Activated CD4-positive, CD25-positive, alpha-beta regulatory T cell treated with anti-CD3 and anti-CD28 coated beads, Interleukin-2, amount 50 U/mL, for 72 hours (primary cell): ENCODE measurements at regions not wholly inside any gene's neighbourhood (a gene's known extent, or its start where the extent isn't known, plus 50 kb on each side); places are given as distances from the start of the nearest gene placed in this dataset.

Source experiments
- DNase-seq: peaks from one replicate; pipeline ENCODE4 v3.0.0; 2021

DNA sequence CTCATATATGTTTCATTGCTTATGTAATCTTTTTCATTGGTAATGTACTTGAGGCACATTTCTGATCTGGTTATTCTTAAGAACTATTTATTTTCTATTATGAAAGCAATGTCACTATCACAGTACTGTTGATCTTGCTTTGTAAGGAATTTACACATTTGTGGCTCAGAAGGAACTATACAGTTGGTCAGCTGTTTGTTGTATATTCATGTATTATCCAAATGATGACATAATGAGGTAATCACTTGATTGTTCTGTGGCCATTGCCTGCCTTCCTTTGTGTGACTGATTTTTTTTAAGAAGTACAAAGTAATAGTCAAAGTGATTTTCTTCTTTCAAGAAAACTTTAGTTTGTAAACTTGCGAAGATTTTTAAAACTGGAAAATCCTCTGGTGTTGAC is 399.9 kb downstream of the TMEM161B start:
- DNase-seq = no peak

DNA sequence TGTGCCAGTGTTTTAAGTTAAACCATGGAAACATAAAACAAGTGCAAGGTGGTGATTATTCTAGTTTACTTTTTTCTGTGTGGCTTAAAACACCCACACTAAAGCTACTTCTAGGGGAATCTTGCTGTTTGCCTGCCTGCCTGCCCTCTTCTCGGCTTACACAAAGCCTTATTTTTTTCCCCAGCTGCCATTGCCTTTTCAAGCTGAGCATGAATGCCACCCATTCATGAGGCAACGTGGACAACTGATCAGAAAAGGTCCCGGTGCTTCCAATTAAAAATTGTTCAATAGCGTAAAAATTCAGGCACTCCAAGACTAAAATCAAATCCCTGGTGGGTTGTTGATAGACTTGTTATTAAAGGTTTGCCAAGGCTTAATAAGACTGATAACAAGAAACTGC is 401.4 kb downstream of the TMEM161B start:
- DNase-seq = no peak

DNA sequence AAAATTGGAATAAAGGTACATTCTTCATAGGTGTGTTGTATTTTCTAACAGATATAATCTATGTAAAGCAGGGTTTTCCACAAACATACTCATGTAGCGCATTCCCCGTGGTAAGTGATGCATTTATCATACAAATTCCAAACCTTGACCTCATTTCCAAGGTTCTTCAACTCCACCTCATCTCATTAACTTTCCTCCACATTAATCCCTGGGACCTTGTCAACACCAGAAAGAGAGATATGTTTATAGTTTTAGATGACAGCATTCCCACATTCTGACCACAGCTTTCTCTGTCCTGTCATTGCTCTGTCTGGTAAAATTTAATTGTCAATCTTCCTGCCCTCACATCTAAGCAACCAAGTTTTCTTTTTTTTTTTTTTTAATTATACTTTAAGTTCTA is 415.1 kb downstream of the TMEM161B start:
- DNase-seq = no peak

DNA sequence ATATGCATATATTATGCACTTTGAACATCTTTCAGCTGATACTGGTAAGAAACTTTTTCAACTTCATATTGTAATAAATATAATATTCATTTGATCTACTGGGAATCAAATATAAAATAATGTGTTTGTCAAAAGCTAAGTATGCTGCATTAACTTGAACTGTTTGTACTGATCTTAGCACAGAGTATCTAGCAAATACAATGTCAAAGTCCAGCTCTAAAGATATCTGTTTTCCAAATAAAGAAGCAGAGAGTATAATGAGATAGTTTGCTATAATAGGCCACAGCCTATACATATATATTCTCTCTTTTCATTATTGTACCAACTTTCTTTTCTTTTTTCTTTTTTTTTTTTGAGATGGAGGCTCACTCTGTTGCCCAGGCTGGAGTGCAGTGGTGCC is 417.0 kb downstream of the TMEM161B start:
- DNase-seq = no peak

- no peak for DNase-seq
Observed at GRCh38 chr5:87850843-87851242, 417.8 kb downstream of the TMEM161B start.

DNA sequence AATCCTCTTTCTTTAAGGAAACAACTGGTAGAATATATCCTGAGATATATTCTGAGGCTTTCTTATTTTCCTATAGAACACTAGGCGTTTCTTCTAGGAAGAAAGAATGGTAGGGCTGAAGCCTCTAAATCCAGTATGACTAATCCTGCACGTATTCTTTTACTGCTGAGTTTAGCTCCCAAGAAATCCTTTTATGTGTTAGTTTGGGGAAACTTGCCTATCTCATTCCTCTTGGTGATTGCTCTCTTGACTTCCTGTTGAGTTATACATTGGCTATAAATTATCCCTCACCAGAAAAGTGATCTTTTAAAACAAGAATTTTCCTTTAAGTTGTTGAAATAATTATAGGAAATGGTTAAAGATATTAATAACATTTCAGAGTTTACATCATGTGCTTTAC is 422.9 kb downstream of the TMEM161B start:
- no peak for DNase-seq

- DNase-seq = no peak
Observed at GRCh38 chr5:87844866-87845265, 423.8 kb downstream of the TMEM161B start.

DNA sequence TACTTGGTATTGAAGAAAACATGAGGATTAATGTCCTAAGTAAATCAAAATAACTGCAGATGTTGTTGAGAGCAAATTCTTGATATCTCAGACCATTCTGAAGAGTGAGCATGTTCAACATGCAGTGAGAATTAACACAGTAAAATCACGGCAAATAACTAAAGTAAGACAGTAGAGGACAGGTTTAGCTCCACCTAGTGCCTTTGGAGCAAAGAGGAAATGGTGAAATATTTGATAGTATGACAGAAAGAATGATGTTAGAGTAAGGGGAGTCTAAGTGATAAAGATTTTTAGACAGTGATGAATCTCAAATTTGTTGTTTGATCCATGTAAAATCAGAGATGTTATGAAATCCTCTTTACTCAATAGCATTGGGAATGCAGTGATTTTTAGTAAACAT is 424.2 kb downstream of the TMEM161B start:
- no peak for DNase-seq

- DNase-seq = no peak
Observed at GRCh38 chr5:87836696-87837095, 424.0 kb upstream of the CCNH start.

DNA sequence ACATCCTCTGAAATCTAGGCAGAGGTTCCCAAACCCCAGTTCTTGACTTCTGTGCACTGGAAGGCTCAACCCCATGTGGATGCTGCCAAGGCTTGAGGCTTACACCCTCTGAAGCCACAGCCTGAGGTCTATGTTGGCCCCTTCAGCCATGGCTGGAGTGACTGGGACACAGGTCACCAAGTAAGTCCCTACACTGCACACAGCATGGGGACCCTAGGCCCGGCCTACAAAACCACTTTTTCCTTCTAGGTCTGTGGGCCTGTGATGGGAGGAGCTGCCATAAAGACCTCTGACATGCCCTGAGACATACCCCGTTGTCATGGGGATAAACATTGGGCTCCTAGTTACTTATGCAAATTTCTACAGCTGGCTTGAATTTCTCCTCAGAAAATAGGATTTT is 418.8 kb upstream of the CCNH start:
- DNase-seq = no peak

DNA sequence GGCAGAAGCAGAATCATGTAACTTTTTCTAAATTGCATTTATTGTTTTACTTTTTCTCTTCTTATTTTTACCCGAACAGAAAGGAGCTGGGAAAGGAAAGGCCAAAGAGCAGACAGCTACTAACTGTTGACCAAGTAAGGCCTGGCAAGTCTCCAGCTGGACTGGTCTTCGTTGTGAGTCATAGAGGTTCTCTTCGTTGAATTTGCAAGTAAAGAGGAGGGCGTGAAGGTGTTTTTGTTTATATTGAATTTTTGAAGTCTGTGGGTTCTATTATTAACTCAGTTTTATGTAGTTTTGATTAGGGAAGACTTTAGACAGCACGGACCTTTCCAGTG is 416.5 kb upstream of the CCNH start:
- no peak for DNase-seq

DNA sequence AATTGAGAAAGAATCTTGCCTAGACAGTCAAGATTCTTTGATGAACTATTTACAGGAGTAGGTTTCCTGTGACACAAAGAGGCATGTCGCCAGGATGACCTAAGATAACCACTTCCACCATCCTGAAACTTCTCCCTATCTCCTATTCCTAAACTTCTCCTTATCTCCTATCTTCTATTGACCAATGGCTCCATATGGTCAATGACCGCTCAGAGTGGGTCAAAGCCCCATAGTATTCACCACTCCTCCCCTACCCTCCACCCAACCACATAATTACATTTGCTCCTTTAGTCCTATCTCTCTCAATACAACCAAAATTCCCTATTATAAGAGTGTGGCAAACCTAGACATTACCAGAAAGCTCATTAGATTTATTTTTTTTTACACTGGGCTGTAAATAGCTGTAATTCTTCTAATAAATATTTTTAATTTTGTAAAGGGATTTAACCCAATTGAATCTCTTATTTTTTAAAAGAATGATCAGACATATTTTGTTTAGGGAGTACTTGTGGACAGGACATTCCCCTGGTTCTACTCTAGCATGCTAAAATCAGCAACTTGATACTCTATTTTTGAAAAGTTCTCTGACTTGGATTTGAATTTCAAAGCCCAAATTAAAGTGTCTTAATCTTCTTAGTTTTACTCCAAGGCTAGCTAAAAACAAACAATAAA is 416.0 kb upstream of the CCNH start:
- DNase-seq = no peak

GRCh38 chr5:87827539-87827938 is 414.8 kb upstream of the CCNH start:
- no peak for DNase-seq

GRCh38 chr5:87826507-87826906 is 413.8 kb upstream of the CCNH start:
- DNase-seq = no peak

GRCh38 chr5:87825583-87825982 is 412.9 kb upstream of the CCNH start:
- no peak for DNase-seq

- DNase-seq = no peak
Observed at GRCh38 chr5:87807783-87808182, 395.1 kb upstream of the CCNH start.

DNA sequence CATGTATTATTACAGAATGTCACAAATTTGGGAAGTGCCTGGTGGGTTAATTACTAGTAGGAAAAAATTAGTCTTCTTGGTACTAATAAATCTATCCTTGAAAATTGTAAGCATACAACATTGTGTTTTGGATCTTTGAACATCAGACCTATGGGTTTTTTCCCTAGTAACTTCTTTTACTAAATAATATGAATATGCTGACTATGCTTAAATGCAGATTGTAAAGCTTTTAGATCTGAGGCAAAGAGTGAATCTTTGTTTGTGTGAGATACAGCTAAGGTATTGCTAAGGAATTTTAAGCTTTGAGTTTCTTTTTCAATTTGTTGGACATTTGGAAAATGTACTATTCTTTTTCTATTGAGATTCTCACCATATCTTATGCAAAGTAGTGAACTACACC is 390.6 kb upstream of the CCNH start:
- DNase-seq = no peak

DNA sequence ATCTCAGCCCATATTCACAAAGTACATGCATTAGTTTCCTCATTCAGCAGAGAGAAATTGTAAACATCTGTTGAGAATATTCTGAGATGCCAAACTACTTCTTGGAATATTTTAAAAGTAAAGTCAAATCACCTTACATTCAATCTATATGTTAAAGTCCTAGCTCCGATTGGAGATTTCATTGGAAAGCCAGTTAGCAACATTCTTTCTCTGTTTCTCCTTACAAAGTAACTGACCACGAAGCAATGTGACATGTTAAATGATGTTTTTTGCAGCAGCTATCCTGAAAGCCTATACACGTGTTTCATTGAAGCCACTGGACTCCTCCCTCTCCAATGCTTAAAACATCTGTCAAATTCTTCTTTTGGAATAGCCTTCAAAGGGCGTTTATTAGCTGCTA is 379.1 kb upstream of the CCNH start:
- no peak for DNase-seq

DNA sequence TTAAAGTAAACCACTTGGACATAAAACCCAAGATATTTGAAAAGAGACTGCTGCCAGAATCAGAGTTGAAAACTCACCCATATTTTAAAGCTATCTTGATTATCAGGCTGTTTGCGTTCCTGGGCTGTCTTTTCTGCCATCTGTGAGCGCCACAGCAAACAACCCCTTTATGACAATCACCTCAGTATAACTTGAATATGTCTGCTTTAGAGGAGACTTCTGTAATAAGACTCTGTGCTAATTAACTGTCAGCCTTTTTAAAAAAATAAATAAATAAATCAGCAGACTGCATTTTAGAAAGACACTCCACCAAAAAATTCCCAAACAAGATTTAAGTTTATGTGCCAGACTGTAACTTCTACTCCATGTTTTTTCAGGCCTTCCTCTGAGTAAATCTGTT is 375.7 kb upstream of the CCNH start:
- no peak for DNase-seq

GRCh38 chr5:87787625-87788256 is 375.0 kb upstream of the CCNH start:
- DNase-seq = no peak

DNA sequence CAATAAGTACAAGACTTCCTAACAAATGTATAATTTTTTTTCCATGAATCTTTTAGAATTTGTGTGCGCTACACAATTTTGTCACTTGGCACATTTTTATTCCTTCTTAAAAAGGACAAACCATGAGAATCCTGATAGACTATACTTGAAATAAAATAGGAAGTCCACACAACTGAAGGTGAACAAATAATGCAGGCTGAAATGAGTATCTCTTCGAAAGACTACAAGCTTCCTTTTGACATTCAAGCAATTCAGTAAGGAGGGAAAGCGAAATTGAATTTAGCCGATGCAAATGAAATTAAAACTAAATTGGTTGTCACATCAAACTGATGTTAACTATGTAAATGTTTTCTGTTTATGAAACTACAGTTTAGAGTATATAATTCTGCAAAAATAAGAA is 374.4 kb upstream of the CCNH start:
- DNase-seq = no peak

DNA sequence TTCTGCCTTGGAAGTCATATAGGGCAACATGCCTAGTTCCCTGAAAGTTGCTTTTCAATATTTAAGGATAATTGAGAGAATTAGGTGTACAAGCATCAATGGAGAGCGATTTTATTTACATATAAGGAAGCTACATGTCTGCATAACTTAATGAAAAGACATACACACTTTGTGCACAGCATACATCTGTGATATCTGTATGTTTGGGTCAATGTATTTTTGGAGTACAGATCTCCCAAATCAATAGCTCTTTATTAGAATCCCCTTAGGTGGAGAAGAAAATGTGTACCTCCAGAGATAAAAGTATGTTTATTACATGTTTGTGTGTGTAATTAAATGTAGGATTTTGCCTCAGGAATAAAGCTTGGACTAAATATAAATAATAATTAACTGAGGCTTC is 373.7 kb upstream of the CCNH start:
- DNase-seq = no peak

GRCh38 chr5:87785554-87786335 is 373.0 kb upstream of the CCNH start:
- DNase-seq = no peak

DNA sequence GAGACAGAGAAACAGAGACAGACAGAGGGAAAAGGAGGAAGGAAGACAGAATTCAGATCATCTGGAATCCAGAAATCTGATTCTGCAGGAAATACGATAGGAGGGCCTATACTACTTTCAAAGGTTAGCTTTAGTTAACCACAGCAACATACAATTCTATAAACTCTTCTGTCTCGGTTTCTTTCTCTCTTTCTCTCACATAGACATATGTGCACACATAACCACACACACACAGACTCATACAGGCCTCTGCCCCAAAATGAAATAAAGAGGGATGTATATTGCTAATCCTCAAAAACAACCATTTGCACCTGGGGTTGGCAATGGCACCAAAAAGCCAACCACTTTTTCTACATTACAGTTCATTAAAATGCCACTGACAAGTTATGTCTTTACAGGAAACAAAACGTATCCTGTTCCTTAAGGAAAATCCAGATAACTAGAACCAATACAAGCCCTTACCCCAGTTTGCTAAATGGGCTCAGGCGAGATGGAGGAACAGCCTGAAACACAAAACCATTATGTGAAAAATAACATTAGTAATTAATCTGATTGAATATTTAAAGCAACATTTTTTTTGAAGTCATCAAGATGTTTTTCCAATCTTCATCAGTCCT is 372.3 kb upstream of the CCNH start:
- no peak for DNase-seq
